ENCODE measurements at regions not wholly inside any gene's neighbourhood (a gene's known extent, or its start where the extent isn't known, plus 50 kb on each side); places are given as distances from the start of the nearest gene placed in this dataset.

DNA sequence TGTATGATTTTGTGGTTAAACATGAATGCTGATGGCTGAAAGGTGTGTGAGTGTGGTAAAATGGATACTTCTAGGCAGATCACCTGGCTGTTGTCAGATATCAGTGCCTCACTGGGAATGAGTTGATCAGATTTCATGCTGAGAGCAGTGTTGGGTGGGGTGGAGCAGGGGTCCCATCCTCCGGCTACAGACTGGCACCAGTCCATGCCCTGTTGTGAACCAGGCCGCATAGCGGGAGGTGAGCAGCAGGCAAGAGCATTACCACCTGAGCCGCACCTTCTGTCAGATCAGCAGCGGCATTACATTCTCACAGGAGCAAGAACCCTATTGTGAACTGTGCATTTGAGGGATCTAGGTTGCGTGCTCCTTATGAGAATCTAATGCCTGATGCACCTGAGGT is 78.7 kb downstream of the GLI2 start:
- no peak overlapping the region for H3K4me3 ChIP-seq (ENCODE audit: low read depth, low read length)
- no peaks in the 10 kb centered on the region for H3K36me3 ChIP-seq (ENCODE audit: control insufficient read depth, insufficient read depth, low read length)
- no peaks in the 10 kb centered on the region for H3K4me1 ChIP-seq
- no peak overlapping the region for H3K4me2 ChIP-seq (ENCODE audit: low read length)
- H2AFZ ChIP-seq = no peak overlapping the region
- H3K27me3 ChIP-seq (ENCODE audit: control insufficient read depth, insufficient read depth, low read length) = no peaks in the 10 kb centered on the region
- no peak overlapping the region for H3K9ac ChIP-seq
- TF ChIP-seq, protein P1, sequence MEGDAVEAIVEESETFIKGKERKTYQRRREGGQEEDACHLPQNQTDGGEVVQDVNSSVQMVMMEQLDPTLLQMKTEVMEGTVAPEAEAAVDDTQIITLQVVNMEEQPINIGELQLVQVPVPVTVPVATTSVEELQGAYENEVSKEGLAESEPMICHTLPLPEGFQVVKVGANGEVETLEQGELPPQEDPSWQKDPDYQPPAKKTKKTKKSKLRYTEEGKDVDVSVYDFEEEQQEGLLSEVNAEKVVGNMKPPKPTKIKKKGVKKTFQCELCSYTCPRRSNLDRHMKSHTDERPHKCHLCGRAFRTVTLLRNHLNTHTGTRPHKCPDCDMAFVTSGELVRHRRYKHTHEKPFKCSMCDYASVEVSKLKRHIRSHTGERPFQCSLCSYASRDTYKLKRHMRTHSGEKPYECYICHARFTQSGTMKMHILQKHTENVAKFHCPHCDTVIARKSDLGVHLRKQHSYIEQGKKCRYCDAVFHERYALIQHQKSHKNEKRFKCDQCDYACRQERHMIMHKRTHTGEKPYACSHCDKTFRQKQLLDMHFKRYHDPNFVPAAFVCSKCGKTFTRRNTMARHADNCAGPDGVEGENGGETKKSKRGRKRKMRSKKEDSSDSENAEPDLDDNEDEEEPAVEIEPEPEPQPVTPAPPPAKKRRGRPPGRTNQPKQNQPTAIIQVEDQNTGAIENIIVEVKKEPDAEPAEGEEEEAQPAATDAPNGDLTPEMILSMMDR (IDR thresholded peaks at IDR 0.05) = no peak
- H3K79me2 ChIP-seq = no peaks in the 10 kb centered on the region
- no peaks in the 10 kb centered on the region for H3K9me3 ChIP-seq (ENCODE audit: control insufficient read depth, low read length)
- no peak overlapping the region for H3K27ac ChIP-seq

- Histone ChIP-seq H3K27ac (no peak overlapping the region), H3K9me3 (ENCODE audit: control insufficient read depth, low read length) (no peaks in the 10 kb centered on the region), H3K9ac (no peak overlapping the region), H3K4me3 (ENCODE audit: low read depth, low read length) (no peak overlapping the region), H3K4me1 (no peaks in the 10 kb centered on the region), H3K36me3 (ENCODE audit: control insufficient read depth, insufficient read depth, low read length) (no peaks in the 10 kb centered on the region), H3K27me3 (ENCODE audit: control insufficient read depth, insufficient read depth, low read length) (no peaks in the 10 kb centered on the region), H3K4me2 (ENCODE audit: low read length) (no peak overlapping the region), H2AFZ (no peak overlapping the region), H3K79me2 (no peaks in the 10 kb centered on the region)
- TF ChIP-seq, protein P1 (IDR thresholded peaks at IDR 0.05) = no peak
These were observed 79.6 kb downstream of the GLI2 start for GRCh38 chr2:120815292-120815691.

DNA sequence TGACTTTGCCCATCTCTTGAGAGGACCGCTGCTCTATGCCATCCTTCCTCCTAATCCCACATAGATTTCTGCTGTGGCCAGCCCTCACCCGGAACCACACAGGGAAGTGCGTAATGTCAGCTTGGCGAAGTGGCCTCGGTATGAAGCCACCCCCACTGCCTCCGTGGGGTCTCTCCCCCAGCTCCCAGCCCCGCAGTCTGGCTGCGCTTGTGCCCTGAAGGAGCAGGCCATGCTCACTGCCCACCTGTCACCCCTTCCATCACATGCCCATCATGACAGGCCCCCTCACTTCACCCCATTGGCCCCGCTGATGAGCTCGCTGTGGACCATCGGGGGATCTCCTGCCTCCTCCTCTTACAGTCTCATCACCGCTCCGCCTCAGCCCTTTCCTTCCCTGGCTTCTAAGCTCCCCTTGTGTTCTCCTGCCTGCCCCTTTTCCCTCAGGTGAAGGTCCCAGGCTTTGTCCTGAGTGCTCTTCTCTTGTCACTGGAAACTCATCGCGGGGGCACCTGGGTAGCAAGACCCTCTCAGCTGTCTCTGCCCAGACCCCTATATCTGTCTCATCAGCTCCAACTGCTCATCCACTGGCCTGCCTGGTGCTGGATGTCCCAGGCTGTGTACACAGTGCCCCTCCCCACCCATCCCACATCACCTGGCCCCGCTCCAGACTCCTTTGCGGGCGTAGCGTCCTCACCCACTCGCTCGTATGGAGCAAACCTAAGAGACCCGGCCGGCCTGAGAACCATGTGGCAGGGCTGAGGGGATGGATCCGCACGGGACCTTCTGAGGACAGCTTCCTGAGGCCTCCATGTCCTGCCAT is 81.7 kb downstream of the GLI2 start:
- Histone ChIP-seq H3K4me2 (ENCODE audit: low read length) (no peak overlapping the region), H3K27ac (no peak overlapping the region), H3K9ac (no peak overlapping the region), H3K36me3 (ENCODE audit: control insufficient read depth, insufficient read depth, low read length) (no peaks in the 10 kb centered on the region), H3K27me3 (ENCODE audit: control insufficient read depth, insufficient read depth, low read length) (no peaks in the 10 kb centered on the region), H3K4me3 (ENCODE audit: low read depth, low read length) (no peak overlapping the region), H3K9me3 (ENCODE audit: control insufficient read depth, low read length) (no peaks in the 10 kb centered on the region), H3K79me2 (no peaks in the 10 kb centered on the region), H2AFZ (no peak overlapping the region), H3K4me1 (no peaks in the 10 kb centered on the region)
- TF ChIP-seq, protein P1 (IDR thresholded peaks at IDR 0.05) = no peak

GRCh38 chr2:120817956-120818325 is 82.3 kb downstream of the GLI2 start:
- H3K4me1 ChIP-seq = no peaks in the 10 kb centered on the region
- TF ChIP-seq, protein P1 (IDR thresholded peaks at IDR 0.05) = no peak
- H3K79me2 ChIP-seq = no peaks in the 10 kb centered on the region
- no peak overlapping the region for H3K4me3 ChIP-seq (ENCODE audit: low read depth, low read length)
- H3K9me3 ChIP-seq (ENCODE audit: control insufficient read depth, low read length) = no peaks in the 10 kb centered on the region
- no peaks in the 10 kb centered on the region for H3K27me3 ChIP-seq (ENCODE audit: control insufficient read depth, insufficient read depth, low read length)
- no peak overlapping the region for H2AFZ ChIP-seq
- H3K4me2 ChIP-seq (ENCODE audit: low read length) = no peak overlapping the region
- H3K27ac ChIP-seq = no peak overlapping the region
- H3K36me3 ChIP-seq (ENCODE audit: control insufficient read depth, insufficient read depth, low read length) = no peaks in the 10 kb centered on the region
- no peak overlapping the region for H3K9ac ChIP-seq

DNA sequence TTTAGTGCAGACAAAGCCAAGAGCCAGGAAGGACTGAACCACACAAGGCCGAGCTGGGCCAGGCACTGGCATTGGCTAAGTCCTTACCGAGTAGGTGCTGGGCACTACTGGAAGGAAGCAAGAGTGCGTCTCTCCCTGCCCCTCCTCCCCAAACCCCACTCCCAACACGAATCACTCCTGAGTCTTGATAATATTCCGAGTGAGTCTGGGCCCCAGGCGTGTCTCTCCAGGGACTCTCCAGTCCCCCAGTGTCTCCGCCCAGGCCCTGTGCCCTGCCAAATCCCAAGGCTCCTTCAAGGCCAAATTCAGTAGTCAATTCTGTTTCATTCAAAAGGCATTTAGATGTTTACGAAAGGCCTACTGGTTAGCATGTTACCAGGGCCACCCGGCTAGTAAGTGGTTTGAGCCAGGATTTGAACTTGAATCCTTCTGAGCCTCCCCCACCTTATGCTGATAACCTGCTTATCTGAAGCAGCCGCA is 82.8 kb downstream of the GLI2 start:
- Histone ChIP-seq H3K9ac (no peak overlapping the region), H3K4me2 (ENCODE audit: low read length) (no peak overlapping the region), H3K4me3 (ENCODE audit: low read depth, low read length) (no peak overlapping the region), H3K27me3 (ENCODE audit: control insufficient read depth, insufficient read depth, low read length) (no peaks in the 10 kb centered on the region), H3K79me2 (no peaks in the 10 kb centered on the region), H2AFZ (no peak overlapping the region), H3K4me1 (no peaks in the 10 kb centered on the region), H3K27ac (no peak overlapping the region), H3K36me3 (ENCODE audit: control insufficient read depth, insufficient read depth, low read length) (no peaks in the 10 kb centered on the region), H3K9me3 (ENCODE audit: control insufficient read depth, low read length) (no peaks in the 10 kb centered on the region)
- TF ChIP-seq, protein P1 (IDR thresholded peaks at IDR 0.05) = no peak

Measured in parathyroid adenoma (tissue), 2 donors.